Prostate gland (tissue), 2 donors: ENCODE measurements at regions not wholly inside any gene's neighbourhood (a gene's known extent, or its start where the extent isn't known, plus 50 kb on each side); places are given as distances from the start of the nearest gene placed in this dataset.

Source experiments
- POLR2AphosphoS5 ChIP-seq: sonication (generic); formaldehyde crosslinking; IDR thresholded peaks from one replicate; pipeline ENCODE4 v1.6.1; 2017; ENCODE audit warnings: antibody characterized with exemption
- TF ChIP-seq, protein P1 (sequence below), 4 experiments: fragments of 200-600 bp in 2 of 4; fragments of 450-650 bp in 2 of 4; sonication (generic) in 2 of 4; IDR thresholded peaks; 1 replicate in 3 of 4; 2 replicates in 1 of 4; pipeline ENCODE4 v1.5.1; 2016 to 2019; ENCODE audit warnings: antibody characterized with exemption in 4 of 4, mild to moderate bottlenecking in 2 of 4, moderate library complexity in 2 of 4

DNA sequence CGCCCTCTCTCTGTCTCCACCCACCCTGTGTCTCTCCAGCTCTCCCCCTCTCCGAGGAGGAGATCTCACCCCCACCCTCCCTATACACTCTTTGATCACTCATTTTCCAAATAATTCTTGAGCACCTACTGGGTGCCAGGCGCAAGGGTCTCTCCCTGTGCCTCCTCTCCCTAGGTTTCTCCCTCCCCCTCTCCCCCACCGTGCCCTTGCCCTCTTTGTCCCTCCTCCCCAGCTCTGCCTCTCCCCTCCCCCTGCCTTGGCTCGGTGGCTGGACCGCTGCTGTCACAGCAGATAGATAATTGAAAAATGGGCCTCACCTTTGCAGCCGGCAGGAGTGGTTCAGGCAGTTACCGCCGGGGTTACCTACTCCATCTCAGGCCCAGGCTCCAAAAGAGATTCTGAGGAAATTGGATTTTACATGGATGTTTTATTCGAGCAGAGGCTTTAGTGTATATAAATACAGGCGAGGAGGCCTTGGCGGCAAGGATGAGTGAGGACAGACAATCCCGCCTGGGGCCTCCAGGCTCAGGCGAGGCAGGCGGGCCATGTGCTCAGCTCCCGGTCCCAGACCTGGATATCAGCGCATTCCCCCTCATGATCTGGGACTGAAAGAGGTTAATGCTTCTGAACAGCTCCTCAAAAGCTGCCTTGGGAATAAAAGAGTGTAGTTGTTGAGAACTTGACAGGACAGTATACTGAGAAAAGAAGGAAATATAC, 60.8 kb upstream of the BTRC start:
- TF ChIP-seq, protein P1, sequence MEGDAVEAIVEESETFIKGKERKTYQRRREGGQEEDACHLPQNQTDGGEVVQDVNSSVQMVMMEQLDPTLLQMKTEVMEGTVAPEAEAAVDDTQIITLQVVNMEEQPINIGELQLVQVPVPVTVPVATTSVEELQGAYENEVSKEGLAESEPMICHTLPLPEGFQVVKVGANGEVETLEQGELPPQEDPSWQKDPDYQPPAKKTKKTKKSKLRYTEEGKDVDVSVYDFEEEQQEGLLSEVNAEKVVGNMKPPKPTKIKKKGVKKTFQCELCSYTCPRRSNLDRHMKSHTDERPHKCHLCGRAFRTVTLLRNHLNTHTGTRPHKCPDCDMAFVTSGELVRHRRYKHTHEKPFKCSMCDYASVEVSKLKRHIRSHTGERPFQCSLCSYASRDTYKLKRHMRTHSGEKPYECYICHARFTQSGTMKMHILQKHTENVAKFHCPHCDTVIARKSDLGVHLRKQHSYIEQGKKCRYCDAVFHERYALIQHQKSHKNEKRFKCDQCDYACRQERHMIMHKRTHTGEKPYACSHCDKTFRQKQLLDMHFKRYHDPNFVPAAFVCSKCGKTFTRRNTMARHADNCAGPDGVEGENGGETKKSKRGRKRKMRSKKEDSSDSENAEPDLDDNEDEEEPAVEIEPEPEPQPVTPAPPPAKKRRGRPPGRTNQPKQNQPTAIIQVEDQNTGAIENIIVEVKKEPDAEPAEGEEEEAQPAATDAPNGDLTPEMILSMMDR (IDR thresholded peaks at IDR 0.05): no peak
- TF ChIP-seq POLR2AphosphoS5: no peak
